ENCODE measurements at regions not wholly inside any gene's neighbourhood (a gene's known extent, or its start where the extent isn't known, plus 50 kb on each side); places are given as distances from the start of the nearest gene placed in this dataset.

DNA sequence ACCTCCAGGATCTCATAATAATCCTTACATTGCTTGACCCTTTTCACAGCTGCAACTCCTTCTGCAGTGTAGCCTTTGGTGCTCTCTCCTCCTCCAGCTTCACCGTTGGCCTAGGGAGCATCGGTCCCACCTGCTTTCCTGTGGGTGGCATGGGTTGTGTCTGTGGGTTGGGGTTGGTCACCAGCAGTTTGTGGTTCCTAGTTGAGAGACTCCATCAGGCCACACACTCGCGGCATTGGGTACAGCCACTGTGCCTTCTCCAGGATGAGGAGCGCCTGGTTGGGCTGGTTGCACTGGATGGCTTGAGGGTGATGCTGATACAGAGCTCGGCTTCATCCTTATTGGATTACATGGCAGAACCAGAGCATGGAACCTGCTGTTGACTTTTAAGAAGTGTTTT lies 69.4 kb upstream of the SPRED2 start:
- ATAC-seq (ENCODE audit: low read depth) (no peak), DNase-seq (no peak)
- ChIA-PET POLR2A (ENCODE audit: unreplicated experiment) (no interaction called here), CTCF (interaction anchor here (0.6 kb wide), 1 partner anchor 1792 kb away, joined by 3 read pairs; no protein-coding TSS in a partner anchor)
- H3K4me2 ChIP-seq (ENCODE audit: low read depth, low read length): no peak overlapping the region
- no peak for TF ChIP-seq RFX5 (IDR thresholded peaks at IDR 0.05; ENCODE audit: low read depth, low read length)
- no peak for TF ChIP-seq CEBPB (IDR thresholded peaks at IDR 0.05; ENCODE audit: low read depth, low read length)
- TF ChIP-seq, protein P1, sequence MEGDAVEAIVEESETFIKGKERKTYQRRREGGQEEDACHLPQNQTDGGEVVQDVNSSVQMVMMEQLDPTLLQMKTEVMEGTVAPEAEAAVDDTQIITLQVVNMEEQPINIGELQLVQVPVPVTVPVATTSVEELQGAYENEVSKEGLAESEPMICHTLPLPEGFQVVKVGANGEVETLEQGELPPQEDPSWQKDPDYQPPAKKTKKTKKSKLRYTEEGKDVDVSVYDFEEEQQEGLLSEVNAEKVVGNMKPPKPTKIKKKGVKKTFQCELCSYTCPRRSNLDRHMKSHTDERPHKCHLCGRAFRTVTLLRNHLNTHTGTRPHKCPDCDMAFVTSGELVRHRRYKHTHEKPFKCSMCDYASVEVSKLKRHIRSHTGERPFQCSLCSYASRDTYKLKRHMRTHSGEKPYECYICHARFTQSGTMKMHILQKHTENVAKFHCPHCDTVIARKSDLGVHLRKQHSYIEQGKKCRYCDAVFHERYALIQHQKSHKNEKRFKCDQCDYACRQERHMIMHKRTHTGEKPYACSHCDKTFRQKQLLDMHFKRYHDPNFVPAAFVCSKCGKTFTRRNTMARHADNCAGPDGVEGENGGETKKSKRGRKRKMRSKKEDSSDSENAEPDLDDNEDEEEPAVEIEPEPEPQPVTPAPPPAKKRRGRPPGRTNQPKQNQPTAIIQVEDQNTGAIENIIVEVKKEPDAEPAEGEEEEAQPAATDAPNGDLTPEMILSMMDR (conservative IDR thresholded peaks at IDR 0.05; ENCODE audit: low read depth, low read length): no peak
- TF ChIP-seq MAFK (IDR thresholded peaks at IDR 0.05; ENCODE audit: low read depth, low read length): no peak
- no peak for TF ChIP-seq NFE2L2 (IDR thresholded peaks at IDR 0.05; ENCODE audit: low read depth, low read length)
- TF ChIP-seq MAZ (IDR thresholded peaks at IDR 0.05; ENCODE audit: borderline replicate concordance, low read depth, low read length): no peak
- no peak for TF ChIP-seq BHLHE40 (IDR thresholded peaks at IDR 0.05; ENCODE audit: low read depth, low read length)
- no peak for TF ChIP-seq POLR2A (IDR thresholded peaks at IDR 0.05; ENCODE audit: low read depth, low read length)
- TF ChIP-seq, protein P2, sequence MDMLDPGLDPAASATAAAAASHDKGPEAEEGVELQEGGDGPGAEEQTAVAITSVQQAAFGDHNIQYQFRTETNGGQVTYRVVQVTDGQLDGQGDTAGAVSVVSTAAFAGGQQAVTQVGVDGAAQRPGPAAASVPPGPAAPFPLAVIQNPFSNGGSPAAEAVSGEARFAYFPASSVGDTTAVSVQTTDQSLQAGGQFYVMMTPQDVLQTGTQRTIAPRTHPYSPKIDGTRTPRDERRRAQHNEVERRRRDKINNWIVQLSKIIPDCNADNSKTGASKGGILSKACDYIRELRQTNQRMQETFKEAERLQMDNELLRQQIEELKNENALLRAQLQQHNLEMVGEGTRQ (IDR thresholded peaks at IDR 0.05; ENCODE audit: low read depth, low read length): no peak
- TF ChIP-seq SMC3 (IDR thresholded peaks at IDR 0.05; ENCODE audit: low read depth, low read length): no peak
- no peak for TF ChIP-seq FOS (IDR thresholded peaks at IDR 0.05; ENCODE audit: low read depth, low read length)
- no peak for TF ChIP-seq RCOR1 (IDR thresholded peaks at IDR 0.05; ENCODE audit: insufficient replicate concordance, low read length)
- no peak for TF ChIP-seq CHD1 (IDR thresholded peaks at IDR 0.05; ENCODE audit: low read depth, low read length)
- no peak for TF ChIP-seq RAD21 (IDR thresholded peaks at IDR 0.05; ENCODE audit: low read length)
- TF ChIP-seq, protein P3, sequence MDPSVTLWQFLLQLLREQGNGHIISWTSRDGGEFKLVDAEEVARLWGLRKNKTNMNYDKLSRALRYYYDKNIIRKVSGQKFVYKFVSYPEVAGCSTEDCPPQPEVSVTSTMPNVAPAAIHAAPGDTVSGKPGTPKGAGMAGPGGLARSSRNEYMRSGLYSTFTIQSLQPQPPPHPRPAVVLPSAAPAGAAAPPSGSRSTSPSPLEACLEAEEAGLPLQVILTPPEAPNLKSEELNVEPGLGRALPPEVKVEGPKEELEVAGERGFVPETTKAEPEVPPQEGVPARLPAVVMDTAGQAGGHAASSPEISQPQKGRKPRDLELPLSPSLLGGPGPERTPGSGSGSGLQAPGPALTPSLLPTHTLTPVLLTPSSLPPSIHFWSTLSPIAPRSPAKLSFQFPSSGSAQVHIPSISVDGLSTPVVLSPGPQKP (IDR thresholded peaks at IDR 0.05; ENCODE audit: borderline replicate concordance, low read depth, low read length): no peak
- TF ChIP-seq MXI1 (IDR thresholded peaks at IDR 0.05; ENCODE audit: borderline replicate concordance, low read depth, low read length): no peak
- H2AK9ac ChIP-seq (replicated peaks; ENCODE audit: low read depth, low read length, poor library complexity): no peak overlapping the region
- H2BK120ac ChIP-seq (ENCODE audit: low read depth, low read length): no peak overlapping the region
- H3K18ac ChIP-seq (ENCODE audit: low read depth, low read length): no peak overlapping the region
- in situ Hi-C loops (cut with MboI; ENCODE audit: low sequenced_read_pairs): no loop called here
- H3K79me1 ChIP-seq (ENCODE audit: low read depth in 1 of 2, low read length in 2 of 2): no peaks in the 10 kb centered on the region
- H4K91ac ChIP-seq (ENCODE audit: insufficient read depth, low read depth, low read length): no peak overlapping the region
- H3K4me1 ChIP-seq (ENCODE audit: control insufficient read depth, insufficient read depth, low read length): no peaks in the 10 kb centered on the region
- H2AK5ac ChIP-seq (ENCODE audit: low read depth, low read length): no peak overlapping the region
- H3K4ac ChIP-seq (ENCODE audit: low read depth, low read length): no peak overlapping the region
- no peak overlapping the region for H3K14ac ChIP-seq (replicated peaks; ENCODE audit: low read depth, low read length)
- 100% methylated on average over 1 of the region's 6 CpGs; no CpG with 5 or more reads in 1 of the 2 experiments for WGBS, 2 experiments (ENCODE audit: extremely low coverage in 2 of 2, insufficient read length in 1 of 2)
- H3K23ac ChIP-seq (ENCODE audit: low read depth, low read length): no peak overlapping the region
- H2BK5ac ChIP-seq (ENCODE audit: low read depth, low read length, poor library complexity, severe bottlenecking): no peak overlapping the region
- H3K9me1 ChIP-seq (ENCODE audit: insufficient read depth, low read length): no peaks in the 10 kb centered on the region
- H4K5ac ChIP-seq (ENCODE audit: low read depth, low read length): no peak overlapping the region
- H4K20me1 ChIP-seq (ENCODE audit: insufficient read depth, low read length): no peaks in the 10 kb centered on the region
- no peaks in the 10 kb centered on the region for H3K9me3 ChIP-seq (ENCODE audit: control insufficient read depth, insufficient read depth, low read length)
- H3K56ac ChIP-seq (ENCODE audit: extremely low read depth, insufficient read depth, low read length): no peak overlapping the region
- intact Hi-C loops (cut with micrococcal nuclease): no loop called here
- H2AFZ ChIP-seq (replicated peaks; ENCODE audit: low read length, poor library complexity): no peak overlapping the region
- H2BK15ac ChIP-seq (ENCODE audit: low read depth, low read length): no peak overlapping the region
- H3K27me3 ChIP-seq (ENCODE audit: control insufficient read depth, insufficient read depth, low read length): peaks cover 32% of the 10 kb centered on the region
- H3K27ac ChIP-seq (ENCODE audit: insufficient read depth, low read length): no peak overlapping the region
- no TSS peak for BruUV-seq (replicated peaks)
- H4K8ac ChIP-seq (ENCODE audit: low read depth in 2 of 2, low read length in 2 of 2): no peak overlapping the region
- no peak overlapping the region for H2BK20ac ChIP-seq (ENCODE audit: low read depth, low read length)
- H3K36me3 ChIP-seq (ENCODE audit: control insufficient read depth, insufficient read depth, low read length): no peaks in the 10 kb centered on the region
- H3K9ac ChIP-seq (ENCODE audit: low read depth, low read length): no peak overlapping the region
- H3K4me3 ChIP-seq (ENCODE audit: insufficient read depth, low read depth, low read length): no peak overlapping the region
- dilution Hi-C loops (cut with HindIII; ENCODE audit: low sequenced_read_pairs, unreplicated experiment): no loop called here

Data from IMR-90 (cell line).